GM19193 (cell line): ENCODE measurements at regions not wholly inside any gene's neighbourhood (a gene's known extent, or its start where the extent isn't known, plus 50 kb on each side); places are given as distances from the start of the nearest gene placed in this dataset.

Experiments
- POLR2A ChIP-seq: IDR thresholded peaks from 4 replicates; pipeline ENCODE4 v1.6.1; 2011; ENCODE audit not compliant: insufficient read depth, insufficient read length; ENCODE audit errors: extremely low read depth

- TF ChIP-seq POLR2A = no peak
These were observed 327.5 kb upstream of the TBL1XR1 start for GRCh38 chr3:177524742-177525141.

- no peak for TF ChIP-seq POLR2A
These were observed 328.1 kb upstream of the TBL1XR1 start for GRCh38 chr3:177525414-177525813.

GRCh38 chr3:177525987-177526712, 328.9 kb upstream of the TBL1XR1 start:
- TF ChIP-seq POLR2A = no peak

GRCh38 chr3:177527182-177527581, 329.9 kb upstream of the TBL1XR1 start:
- no peak for TF ChIP-seq POLR2A

GRCh38 chr3:177528306-177529070, 331.2 kb upstream of the TBL1XR1 start:
- TF ChIP-seq POLR2A = no peak

GRCh38 chr3:177529071-177529550, 331.8 kb upstream of the TBL1XR1 start:
- TF ChIP-seq POLR2A = no peak

GRCh38 chr3:177529716-177530335, 332.5 kb upstream of the TBL1XR1 start:
- no peak for TF ChIP-seq POLR2A

- no peak for TF ChIP-seq POLR2A
These were observed 333.6 kb upstream of the TBL1XR1 start for GRCh38 chr3:177530908-177531307.

- no peak for TF ChIP-seq POLR2A
These were observed 339.6 kb upstream of the TBL1XR1 start for GRCh38 chr3:177536873-177537272.

GRCh38 chr3:177537612-177538011, 340.3 kb upstream of the TBL1XR1 start:
- no peak for TF ChIP-seq POLR2A

GRCh38 chr3:177538048-177538749, 340.9 kb upstream of the TBL1XR1 start:
- TF ChIP-seq POLR2A = no peak

- no peak for TF ChIP-seq POLR2A
These were observed 341.8 kb upstream of the TBL1XR1 start for GRCh38 chr3:177538750-177539730.

GRCh38 chr3:177541541-177541940, 344.3 kb upstream of the TBL1XR1 start:
- no peak for TF ChIP-seq POLR2A

GRCh38 chr3:177545964-177546363, 348.7 kb upstream of the TBL1XR1 start:
- no peak for TF ChIP-seq POLR2A
